Activated naive CD4-positive, alpha-beta T cell treated with anti-CD3 and anti-CD28 coated beads, Interleukin-2, amount 10 ng/mL, durations not matched to agents 7 days and 5 days (primary cell): ENCODE measurements at regions not wholly inside any gene's neighbourhood (a gene's known extent, or its start where the extent isn't known, plus 50 kb on each side); places are given as distances from the start of the nearest gene placed in this dataset.

Experiments
- CTCF ChIA-PET: fragments of 350-600 bp; sonication (Branson Sonifier 250); formaldehyde crosslinking; loops from one replicate; lab custom pipeline; 2021; ENCODE audit warnings: antibody characterized with exemption; lab: Charles Lee
- DNase-seq: peaks from one replicate; pipeline ENCODE4 v3.0.0-alpha.2; 2020
- H3K27ac Mint-ChIP-seq: one replicate; pipeline ENCODE4 v1.8.0; 2021; ENCODE audit warnings: mild to moderate bottlenecking, moderate library complexity, mixed read lengths
- H3K27me3 Mint-ChIP-seq: one replicate; pipeline ENCODE4 v1.8.0; 2021; ENCODE audit warnings: mild to moderate bottlenecking, mixed read lengths
- H3K36me3 Mint-ChIP-seq: one replicate; pipeline ENCODE4 v1.8.0; 2021; ENCODE audit warnings: mixed read lengths
- H3K4me1 Mint-ChIP-seq: one replicate; pipeline ENCODE4 v1.8.0; 2021; ENCODE audit warnings: mixed read lengths
- H3K4me3 Mint-ChIP-seq: one replicate; pipeline ENCODE4 v1.8.0; 2021; ENCODE audit warnings: mild to moderate bottlenecking, moderate library complexity, mixed read lengths
- H3K9me3 Mint-ChIP-seq: one replicate; pipeline ENCODE4 v1.8.0; 2021; ENCODE audit warnings: mixed read lengths

DNA sequence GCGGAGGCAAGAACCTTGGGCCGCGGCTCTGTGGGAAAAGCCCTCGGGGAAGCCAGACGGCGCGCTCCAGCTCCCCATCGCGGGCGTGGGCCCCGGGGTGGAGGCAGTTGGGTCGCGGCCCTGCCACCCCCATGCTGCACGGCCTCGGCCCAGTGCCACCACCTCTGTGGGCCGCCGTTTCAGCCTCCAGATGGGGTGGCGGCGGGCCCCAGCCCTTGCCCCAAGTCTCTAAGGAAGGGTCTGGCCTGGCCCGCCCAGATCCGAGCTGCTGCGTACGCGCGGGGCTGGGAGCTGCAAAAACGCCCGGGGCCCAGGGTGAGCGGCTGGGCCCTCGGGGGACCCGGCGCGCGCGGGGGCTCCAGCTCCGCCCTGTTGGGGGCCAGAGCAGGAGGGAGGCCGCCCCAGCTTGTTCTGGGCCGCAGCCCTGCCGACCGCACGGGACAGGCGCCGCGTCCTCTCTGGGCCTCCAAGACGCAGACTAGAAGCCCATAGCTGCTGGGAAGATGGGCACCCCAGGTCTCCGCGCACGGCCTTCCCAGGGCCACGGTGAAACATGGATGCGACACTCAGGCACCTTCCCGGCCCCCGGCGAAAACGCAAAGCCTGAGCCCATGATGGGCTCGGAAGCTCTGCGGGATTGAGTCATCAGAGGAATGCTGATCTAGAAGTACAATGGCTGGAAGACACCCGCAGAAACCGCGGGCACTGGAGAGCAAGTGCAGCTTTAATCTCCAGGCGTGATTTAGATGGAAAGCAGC, 110.1 kb downstream of the KCTD15 start:
- no peak for DNase-seq
- no peak overlapping the region for H3K4me3 Mint-ChIP-seq

DNA sequence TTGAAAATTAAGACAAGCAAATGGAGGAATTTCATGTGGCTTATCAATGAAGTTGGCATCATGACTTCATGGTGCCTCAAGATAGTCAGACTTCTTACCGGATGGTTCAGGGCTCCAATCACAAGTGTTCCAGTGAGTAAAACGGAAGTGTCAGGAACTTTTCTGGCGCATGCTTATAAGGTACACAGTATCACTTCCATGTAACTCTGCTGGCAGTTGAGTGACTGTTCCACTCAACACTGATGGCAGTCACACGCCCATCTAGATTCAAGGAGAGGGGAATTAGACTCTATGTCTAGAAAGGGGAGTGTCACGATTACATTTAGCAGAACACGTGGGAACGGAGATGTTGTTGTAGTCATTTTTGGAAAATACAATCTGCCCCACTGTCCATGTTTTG, 114.3 kb downstream of the KCTD15 start:
- peaks cover 36% of the 10 kb centered on the region for H3K27me3 Mint-ChIP-seq
- no peak overlapping the region for H3K4me3 Mint-ChIP-seq
- H3K4me1 Mint-ChIP-seq: no peaks in the 10 kb centered on the region
- CTCF ChIA-PET: no interaction called here
- no peaks in the 10 kb centered on the region for H3K9me3 Mint-ChIP-seq
- H3K36me3 Mint-ChIP-seq: no peaks in the 10 kb centered on the region
- H3K27ac Mint-ChIP-seq: no peak overlapping the region
- DNase-seq: no peak

More for the DNA sequence above, 110.1 kb downstream of the KCTD15 start:
- no peaks in the 10 kb centered on the region for H3K36me3 Mint-ChIP-seq
- H3K27me3 Mint-ChIP-seq: peaks cover 55% of the 10 kb centered on the region
- H3K9me3 Mint-ChIP-seq: no peaks in the 10 kb centered on the region
- H3K4me1 Mint-ChIP-seq: peaks cover 6% of the 10 kb centered on the region
- CTCF ChIA-PET: no interaction called here
- H3K27ac Mint-ChIP-seq: no peak overlapping the region

DNA sequence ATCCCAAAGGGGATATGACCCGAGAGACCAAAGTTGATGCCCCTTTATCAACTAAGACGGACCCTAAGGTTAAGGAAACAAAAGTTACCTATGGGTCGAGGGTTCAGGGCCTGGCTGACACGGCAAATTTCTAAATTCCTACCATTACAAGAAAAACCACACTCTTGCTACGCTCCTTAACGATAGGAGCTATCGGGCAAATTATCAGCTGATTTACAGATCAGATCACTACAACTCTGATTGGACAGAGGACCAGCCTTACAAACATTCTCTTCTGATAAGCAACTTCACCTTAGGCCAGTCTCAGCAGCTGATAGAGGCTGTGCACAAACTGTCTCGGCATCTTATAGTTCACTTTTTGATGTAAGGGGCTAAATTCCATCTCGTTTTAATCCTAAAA, 117.9 kb downstream of the KCTD15 start:
- H3K36me3 Mint-ChIP-seq: no peaks in the 10 kb centered on the region
- H3K4me3 Mint-ChIP-seq: no peak overlapping the region
- H3K9me3 Mint-ChIP-seq: no peaks in the 10 kb centered on the region
- H3K27me3 Mint-ChIP-seq: peaks cover under 1% of the 10 kb centered on the region
- CTCF ChIA-PET: no interaction called here
- no peaks in the 10 kb centered on the region for H3K4me1 Mint-ChIP-seq
- no peak for DNase-seq
- H3K27ac Mint-ChIP-seq: no peak overlapping the region

DNA sequence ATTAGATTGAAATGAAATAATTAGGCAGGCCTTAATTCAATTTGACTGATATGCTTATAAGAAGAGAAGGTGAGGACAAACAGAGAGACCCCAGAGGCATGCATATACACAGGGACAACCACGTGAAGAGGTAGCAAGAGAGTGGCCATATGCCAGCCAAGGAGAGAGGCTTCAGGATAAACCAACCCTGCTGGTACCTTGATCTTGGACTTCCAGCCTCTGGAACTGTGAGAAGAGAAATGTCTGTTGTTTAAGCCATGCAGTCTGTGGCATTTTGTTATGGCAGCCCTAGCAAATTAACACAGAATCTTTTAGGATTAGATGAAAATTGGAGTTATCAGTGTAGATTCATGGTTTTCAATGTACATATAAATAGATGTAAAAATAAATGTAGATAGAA, 120.1 kb downstream of the KCTD15 start:
- H3K36me3 Mint-ChIP-seq: no peaks in the 10 kb centered on the region
- DNase-seq: no peak

DNA sequence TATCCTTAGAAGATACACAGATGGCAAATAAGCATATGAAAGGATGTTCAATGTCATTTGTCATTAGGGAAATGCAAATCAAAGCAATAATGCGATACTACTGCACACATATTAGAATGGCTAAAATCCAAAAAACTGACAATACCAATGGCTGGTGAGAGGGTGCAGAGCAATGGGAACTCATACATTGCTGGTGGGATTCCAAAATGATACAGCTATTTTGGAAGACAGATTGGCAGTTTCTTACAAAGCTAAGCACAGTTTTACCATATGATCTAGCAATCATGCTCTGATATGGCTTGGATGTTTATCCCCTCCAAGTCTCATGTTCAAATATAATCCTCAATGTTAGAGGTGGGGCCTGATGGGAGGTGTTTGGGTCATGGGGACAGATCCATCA, 122.6 kb downstream of the KCTD15 start:
- H3K9me3 Mint-ChIP-seq: no peaks in the 10 kb centered on the region
- no peak overlapping the region for H3K27ac Mint-ChIP-seq
- no peak overlapping the region for H3K4me3 Mint-ChIP-seq
- CTCF ChIA-PET: no interaction called here
- no peaks in the 10 kb centered on the region for H3K36me3 Mint-ChIP-seq
- H3K27me3 Mint-ChIP-seq: no peaks in the 10 kb centered on the region
- no peak for DNase-seq
- H3K4me1 Mint-ChIP-seq: no peaks in the 10 kb centered on the region

More for the DNA sequence above, 120.1 kb downstream of the KCTD15 start:
- no peak overlapping the region for H3K4me3 Mint-ChIP-seq
- H3K27ac Mint-ChIP-seq: no peak overlapping the region
- H3K27me3 Mint-ChIP-seq: no peaks in the 10 kb centered on the region
- no peaks in the 10 kb centered on the region for H3K9me3 Mint-ChIP-seq
- H3K4me1 Mint-ChIP-seq: no peaks in the 10 kb centered on the region
- CTCF ChIA-PET: no interaction called here

DNA sequence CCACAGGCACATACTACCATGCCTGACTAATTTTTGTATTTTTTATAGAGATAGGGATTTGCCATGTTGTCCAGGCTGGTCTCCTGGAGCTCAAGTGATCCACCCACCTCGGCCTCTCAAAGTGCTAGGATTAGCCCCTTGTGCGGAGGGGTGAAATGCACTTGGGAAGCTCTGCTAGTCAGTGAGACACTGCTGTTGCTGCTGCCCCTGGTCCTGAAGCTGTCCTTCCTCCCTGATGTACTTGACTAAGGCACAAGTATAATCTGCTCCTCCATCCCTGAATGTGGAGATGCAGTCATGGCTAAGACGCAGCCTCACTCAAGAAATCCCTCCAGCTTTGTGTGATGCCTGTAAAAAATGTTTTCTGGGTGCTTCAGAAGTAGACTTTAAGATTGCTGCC, 124.5 kb downstream of the KCTD15 start:
- no peaks in the 10 kb centered on the region for H3K4me1 Mint-ChIP-seq
- H3K27ac Mint-ChIP-seq: no peak overlapping the region
- DNase-seq: no peak
- no peak overlapping the region for H3K4me3 Mint-ChIP-seq
- H3K27me3 Mint-ChIP-seq: peaks cover 7% of the 10 kb centered on the region
- CTCF ChIA-PET: no interaction called here
- no peaks in the 10 kb centered on the region for H3K9me3 Mint-ChIP-seq
- H3K36me3 Mint-ChIP-seq: no peaks in the 10 kb centered on the region

DNA sequence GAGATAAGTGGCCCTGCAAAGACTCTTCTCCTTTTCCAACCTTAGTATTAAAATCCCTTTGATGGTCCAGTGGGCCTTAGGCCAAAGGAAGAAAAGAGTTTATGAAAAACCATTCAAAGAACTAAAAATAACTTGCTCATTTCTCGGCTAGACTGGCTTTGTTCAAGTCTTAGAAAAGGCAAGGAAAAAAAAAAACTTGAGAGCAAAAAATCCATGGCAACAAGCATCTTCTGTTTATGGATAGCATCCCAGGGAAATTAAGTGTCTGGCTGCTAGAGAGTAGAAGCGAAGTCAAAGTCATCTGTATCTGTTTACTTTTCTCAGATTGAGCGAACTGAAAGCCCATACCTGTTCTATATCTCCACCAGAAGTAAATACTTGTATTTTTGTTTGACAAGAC, 129.6 kb downstream of the KCTD15 start:
- CTCF ChIA-PET: no interaction called here
- Mint-ChIP-seq H3K4me3 (no peak overlapping the region), H3K27ac (no peak overlapping the region), H3K36me3 (no peaks in the 10 kb centered on the region), H3K9me3 (no peaks in the 10 kb centered on the region), H3K27me3 (peaks cover 7% of the 10 kb centered on the region), H3K4me1 (no peaks in the 10 kb centered on the region)
- no peak for DNase-seq

DNA sequence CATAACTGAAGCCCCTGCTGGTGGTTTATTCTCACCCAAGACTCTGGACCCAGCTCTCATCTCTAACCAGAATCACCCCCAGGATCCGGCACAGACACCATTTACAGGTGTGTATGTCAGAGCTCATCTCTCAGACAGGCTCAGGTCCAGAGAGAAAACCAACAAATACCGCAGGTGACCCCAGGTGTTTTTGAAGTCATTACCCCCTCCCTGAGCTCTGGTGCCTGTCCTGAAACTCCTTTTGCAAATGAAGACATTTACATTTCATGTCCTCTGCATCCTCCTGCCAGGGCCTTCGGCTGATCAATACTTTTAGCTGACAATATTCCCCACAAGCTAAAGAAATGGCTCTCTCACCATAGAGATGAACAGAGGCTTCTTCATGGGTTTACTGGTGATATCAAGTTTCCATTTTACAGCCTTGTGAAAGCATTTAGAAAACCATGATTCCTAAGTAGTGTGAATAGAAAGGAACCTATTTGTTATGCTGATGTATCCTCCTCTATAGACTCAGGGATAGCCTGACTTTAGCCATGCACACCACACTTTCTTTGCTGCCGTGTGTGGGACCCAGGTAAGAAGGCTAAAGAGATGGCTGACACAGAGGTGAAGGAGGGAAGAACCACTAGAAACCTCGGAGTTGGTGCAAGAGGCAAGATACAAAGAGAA, 131.3 kb downstream of the KCTD15 start:
- Mint-ChIP-seq H3K27ac (no peak overlapping the region), H3K4me3 (no peak overlapping the region), H3K9me3 (no peaks in the 10 kb centered on the region), H3K27me3 (peaks cover 7% of the 10 kb centered on the region), H3K36me3 (no peaks in the 10 kb centered on the region), H3K4me1 (no peaks in the 10 kb centered on the region)
- no peak for DNase-seq
- CTCF ChIA-PET: no interaction called here

DNA sequence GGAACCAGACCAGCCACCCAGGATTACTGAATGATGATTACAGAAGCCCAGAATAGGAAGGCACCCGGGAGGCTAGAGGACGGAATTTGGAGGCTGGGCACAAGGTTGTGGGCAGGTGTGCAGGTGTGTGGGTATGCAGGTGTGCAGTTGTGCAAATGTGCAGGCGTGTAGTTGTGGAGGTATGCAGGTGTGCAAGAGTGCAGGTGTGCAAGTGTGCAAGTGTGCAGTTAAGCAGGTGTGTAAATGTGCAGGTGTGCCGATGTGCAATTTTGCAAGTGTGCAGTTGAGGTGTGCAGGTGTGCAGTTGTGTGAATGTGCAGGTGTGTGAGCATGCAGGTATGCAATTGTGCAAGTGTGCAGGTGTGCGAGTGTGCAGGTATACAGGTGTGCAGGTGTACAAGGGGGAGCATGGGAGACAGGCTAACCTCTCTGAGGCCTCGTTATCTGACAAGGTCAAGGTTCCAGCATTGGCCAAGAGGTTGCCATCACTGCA, 131.8 kb downstream of the KCTD15 start:
- CTCF ChIA-PET: no interaction called here
- H3K4me1 Mint-ChIP-seq: no peaks in the 10 kb centered on the region
- H3K36me3 Mint-ChIP-seq: no peaks in the 10 kb centered on the region
- H3K27me3 Mint-ChIP-seq: peaks cover 7% of the 10 kb centered on the region
- H3K27ac Mint-ChIP-seq: no peak overlapping the region
- DNase-seq: no peak
- H3K4me3 Mint-ChIP-seq: no peak overlapping the region
- no peaks in the 10 kb centered on the region for H3K9me3 Mint-ChIP-seq

DNA sequence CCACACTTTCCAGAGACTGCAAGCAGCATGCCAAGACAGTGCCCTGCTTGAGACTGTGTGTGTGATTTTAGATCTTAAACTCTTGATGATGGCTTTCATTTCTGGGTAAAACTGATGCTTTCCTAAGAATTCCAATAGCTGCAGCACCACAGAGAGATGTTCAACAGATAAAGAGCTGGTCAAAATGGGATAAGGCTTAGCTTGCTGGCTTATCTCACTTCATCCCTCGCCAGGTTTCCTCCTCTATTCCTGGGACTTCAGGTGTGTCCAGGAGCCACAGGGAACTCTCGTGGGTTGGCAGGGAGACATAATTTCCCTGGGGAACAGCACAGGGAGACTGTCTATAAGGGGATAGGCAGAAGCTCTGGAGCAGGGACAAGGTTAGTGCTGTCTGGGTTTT, 137.3 kb downstream of the KCTD15 start:
- H3K4me3 Mint-ChIP-seq: no peak overlapping the region
- peaks cover 7% of the 10 kb centered on the region for H3K9me3 Mint-ChIP-seq
- CTCF ChIA-PET: interaction anchor here (1.6 kb wide), 1 partner anchor 156 kb away, joined by 5 read pairs; no protein-coding TSS in a partner anchor
- no peak for DNase-seq
- peaks cover 8% of the 10 kb centered on the region for H3K27me3 Mint-ChIP-seq
- H3K4me1 Mint-ChIP-seq: no peaks in the 10 kb centered on the region
- H3K36me3 Mint-ChIP-seq: no peaks in the 10 kb centered on the region
- H3K27ac Mint-ChIP-seq: no peak overlapping the region

DNA sequence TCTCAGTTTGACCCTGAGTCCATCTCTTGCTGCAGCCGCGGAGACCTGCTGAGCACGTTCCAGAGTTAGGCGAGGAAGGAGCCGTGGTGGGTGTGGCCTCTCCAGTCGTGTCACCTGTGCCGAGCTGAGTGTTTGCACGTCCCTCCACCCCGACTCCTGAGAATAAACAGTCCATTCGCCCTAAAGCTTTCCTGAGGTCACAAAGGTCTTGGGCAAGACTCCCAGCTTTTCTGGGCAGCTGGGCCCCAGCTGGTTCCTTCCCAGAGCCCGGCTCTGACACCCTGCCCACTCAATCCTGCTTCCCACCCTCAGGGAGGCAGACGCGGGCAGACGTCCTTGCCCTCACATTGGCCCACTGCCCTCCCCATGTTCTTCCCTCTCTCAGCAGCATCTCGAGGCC, 142.2 kb downstream of the KCTD15 start:
- Mint-ChIP-seq H3K36me3 (no peaks in the 10 kb centered on the region), H3K9me3 (peaks cover 9% of the 10 kb centered on the region)
- CTCF ChIA-PET: no interaction called here

DNA sequence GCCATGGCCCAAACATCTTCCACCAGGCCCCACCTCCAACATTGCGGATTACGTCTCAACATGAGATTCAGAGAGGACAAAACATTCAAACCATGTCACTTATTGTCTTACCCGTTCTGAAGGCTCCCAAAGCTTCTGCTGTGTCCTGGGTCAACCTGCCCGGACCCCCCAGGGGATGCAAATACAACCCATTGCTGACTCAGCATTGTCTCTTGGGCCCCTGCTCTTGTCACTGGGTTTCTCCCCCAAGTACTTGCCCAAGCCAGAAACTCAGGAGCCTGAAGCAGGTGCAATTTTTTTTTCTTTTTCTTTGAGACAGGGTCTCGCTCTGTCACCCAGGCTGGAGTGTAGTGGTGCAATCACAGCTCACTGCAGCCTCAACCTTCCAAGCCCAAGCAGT, 144.5 kb downstream of the KCTD15 start:
- peaks cover 2% of the 10 kb centered on the region for H3K9me3 Mint-ChIP-seq
- no peak for DNase-seq
- H3K27me3 Mint-ChIP-seq: no peaks in the 10 kb centered on the region
- no peaks in the 10 kb centered on the region for H3K4me1 Mint-ChIP-seq
- H3K27ac Mint-ChIP-seq: no peak overlapping the region
- CTCF ChIA-PET: no interaction called here
- H3K36me3 Mint-ChIP-seq: no peaks in the 10 kb centered on the region
- no peak overlapping the region for H3K4me3 Mint-ChIP-seq

More for the DNA sequence above, 142.2 kb downstream of the KCTD15 start:
- H3K4me3 Mint-ChIP-seq: no peak overlapping the region
- no peaks in the 10 kb centered on the region for H3K4me1 Mint-ChIP-seq
- no peak overlapping the region for H3K27ac Mint-ChIP-seq
- DNase-seq: no peak
- peaks cover 6% of the 10 kb centered on the region for H3K27me3 Mint-ChIP-seq

DNA sequence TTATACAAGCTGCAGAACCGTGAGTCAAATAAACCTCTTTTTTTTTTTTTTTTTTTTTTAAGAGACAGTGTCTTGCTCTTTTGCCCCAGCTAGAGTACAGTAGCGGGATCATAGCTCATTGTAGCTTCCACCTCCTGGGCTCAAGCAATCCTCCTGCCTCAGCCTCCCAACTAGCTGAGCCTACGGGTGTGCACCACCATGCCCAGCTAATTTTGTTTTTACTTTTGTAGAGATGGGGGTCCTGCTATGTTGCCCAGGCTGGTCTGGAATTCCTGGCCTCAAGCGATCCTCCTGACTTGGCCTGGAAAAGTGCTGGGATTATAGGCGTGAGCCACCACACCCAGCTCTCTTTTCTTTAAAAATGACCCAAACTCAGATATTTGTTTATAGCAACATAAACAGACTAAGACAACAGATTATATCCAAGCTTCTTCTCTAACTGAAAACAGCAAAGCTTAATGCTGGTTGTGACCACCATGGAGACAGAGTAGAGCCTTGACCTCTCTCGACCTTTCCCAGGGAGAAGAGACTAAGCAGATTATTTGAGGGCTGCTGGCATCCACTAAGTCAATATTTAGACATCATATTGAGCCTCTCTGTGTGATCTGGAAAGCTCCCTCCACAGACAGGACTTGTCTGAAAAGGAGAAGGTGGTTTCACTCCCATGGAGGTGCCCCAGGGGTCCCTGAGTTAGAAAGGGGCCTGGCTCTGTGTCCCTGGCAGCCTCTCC, 150.0 kb downstream of the KCTD15 start:
- H3K4me3 Mint-ChIP-seq: no peak overlapping the region
- CTCF ChIA-PET: no interaction called here
- H3K9me3 Mint-ChIP-seq: peaks cover 2% of the 10 kb centered on the region
- no peak for DNase-seq
- H3K4me1 Mint-ChIP-seq: no peaks in the 10 kb centered on the region
- no peaks in the 10 kb centered on the region for H3K36me3 Mint-ChIP-seq
- peaks cover 5% of the 10 kb centered on the region for H3K27me3 Mint-ChIP-seq
- H3K27ac Mint-ChIP-seq: no peak overlapping the region

DNA sequence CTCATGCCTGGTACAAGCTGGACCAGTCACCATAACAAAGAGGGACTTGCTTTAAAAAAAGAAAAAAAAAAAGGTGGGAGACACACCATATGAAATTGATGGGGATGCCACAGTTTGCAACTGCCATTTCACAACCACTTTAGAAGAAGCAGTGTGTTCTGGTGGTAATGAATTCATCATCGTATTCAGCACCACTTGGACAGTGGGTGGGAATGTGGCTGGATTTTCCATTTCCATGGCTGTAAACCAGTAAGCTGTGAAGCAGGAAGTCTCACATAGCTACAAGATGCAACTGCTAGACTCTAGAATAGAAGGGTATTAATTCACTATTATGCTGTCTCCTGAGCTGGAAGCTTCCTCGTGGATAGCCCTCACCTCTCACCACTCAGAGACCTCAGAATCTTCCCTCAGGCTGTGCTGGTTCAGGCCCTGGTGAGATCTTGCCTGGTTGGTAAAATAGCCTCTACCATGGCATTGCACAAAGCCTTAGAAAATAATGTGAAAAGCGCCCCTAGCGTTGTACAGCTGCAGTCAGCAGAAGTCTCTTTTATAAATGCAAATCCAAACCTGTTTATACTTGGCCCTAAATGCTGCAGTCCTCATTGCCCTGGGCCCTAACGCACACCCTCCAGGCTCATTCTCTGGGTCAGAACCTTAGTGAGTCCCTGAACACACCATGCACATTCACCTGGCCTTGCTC, 150.7 kb downstream of the KCTD15 start:
- DNase-seq: no peak
- CTCF ChIA-PET: no interaction called here
- Mint-ChIP-seq H3K4me1 (no peaks in the 10 kb centered on the region), H3K4me3 (no peak overlapping the region), H3K36me3 (no peaks in the 10 kb centered on the region), H3K9me3 (peaks cover 2% of the 10 kb centered on the region), H3K27me3 (peaks cover 5% of the 10 kb centered on the region), H3K27ac (no peak overlapping the region)
